HG02610 (cell line): ENCODE measurements at regions not wholly inside any gene's neighbourhood (a gene's known extent, or its start where the extent isn't known, plus 50 kb on each side); places are given as distances from the start of the nearest gene placed in this dataset.

ENCODE experiments used
- ATAC-seq: cut with Tn5 transposase; IDR thresholded peaks from one replicate; pipeline ENCODE4 v1.9.1; 2021; ENCODE audit warnings: mild to moderate bottlenecking, moderate library complexity; ENCODE audit not compliant: unreplicated experiment

DNA sequence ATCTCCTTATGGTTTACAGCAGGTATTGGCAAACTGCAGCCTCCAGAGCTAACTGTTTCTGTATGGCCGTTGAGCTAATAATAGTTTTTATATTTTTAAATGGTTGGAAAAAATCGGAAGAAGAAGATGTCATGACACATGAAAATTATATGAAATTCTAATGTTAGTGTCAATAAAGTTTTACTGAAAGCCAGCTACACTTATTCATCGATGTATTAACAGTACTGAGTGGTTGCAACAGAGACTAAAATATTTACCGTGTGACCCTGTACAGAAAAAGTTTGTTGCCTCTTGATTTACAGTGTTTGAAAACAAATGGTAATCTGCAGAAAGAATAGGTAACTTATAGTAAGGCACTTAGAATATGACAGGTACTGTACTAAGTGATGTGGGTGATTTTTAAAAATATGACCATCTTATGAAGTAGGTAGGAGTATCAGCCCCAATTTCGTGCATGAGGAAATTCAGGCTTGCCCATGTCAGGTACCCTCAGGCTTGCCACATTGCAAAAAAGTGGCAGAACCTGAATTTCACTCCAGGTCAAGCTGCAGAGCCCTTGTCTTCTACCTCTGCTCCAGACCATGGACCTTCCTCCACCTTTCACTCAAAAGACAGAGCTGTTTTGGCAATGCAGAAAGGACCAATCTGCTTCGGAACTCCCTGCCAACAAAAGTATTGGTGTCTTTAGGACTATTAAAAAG lies 311.9 kb upstream of the RUNX1 start:
- no peak for ATAC-seq

DNA sequence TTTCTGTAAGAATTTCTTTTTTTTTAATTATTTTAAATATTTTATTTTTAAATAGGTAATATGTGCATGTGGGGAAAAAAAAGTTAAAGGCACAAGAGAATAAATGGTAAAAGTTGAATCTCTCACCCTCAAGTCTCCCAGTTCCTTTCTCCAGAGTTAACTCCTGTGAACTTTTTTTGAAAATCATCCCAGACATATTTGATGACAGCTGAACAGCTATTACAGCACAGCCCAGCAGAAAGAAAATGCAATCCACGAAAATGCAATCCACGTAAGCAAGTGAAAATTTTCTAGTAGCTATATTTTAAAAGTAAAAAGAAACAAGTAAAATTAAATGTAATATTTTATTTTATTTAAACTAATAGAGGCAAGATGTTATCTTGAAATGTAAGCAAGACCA lies 310.0 kb upstream of the RUNX1 start:
- no peak for ATAC-seq

DNA sequence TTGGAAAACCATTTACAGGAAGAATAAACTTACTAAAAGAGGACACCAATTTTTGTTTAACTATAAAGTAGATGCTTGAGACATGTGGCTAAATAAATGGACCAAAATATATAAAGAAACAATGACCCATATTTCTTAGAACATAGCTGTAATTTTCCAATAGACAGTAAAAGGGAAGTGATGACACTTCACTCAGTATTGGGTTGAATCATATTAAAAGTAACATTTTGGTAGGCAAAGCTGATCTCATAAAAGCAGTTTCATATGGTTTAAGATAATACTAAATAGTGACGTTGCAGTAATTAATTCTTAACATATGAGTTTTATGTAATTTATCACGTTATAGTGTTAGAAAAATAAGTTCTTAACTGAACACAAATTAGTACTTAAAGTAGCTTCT lies 308.9 kb upstream of the RUNX1 start:
- no peak for ATAC-seq

DNA sequence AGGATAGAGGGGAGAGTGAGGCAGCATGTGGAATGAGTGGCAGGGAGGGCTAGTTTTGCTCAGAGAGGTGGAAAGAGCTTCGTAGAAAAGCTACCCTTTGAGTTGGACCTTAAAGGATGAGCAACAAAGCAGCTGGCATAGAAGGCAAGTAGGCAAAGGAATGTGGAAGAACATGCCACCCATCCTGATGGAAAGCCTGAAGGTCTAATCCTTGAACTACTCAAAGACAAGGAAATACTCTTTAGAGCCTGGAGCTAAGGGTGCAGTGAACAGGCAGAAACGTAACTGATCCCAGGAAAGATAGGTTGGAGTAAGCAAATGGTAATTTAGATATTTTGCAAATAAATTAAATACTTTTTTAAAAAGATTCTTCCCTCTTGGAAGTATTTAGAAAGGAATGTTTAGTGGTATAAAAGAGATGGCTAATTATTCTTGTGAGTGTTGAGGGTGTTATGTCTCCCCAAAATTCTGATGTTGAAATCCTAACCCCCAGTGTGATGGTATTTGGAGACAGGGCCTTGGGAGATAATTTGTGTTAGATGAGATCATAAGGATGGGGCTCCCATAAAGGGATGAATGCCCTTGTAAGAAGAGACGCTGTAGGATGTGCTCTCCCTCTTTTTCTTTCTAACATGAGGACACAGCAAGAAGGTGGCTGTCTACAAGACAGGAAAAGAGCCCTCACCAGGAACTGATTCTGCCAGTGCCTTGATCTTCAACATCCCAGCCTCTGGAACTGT lies 308.1 kb upstream of the RUNX1 start:
- no peak for ATAC-seq

DNA sequence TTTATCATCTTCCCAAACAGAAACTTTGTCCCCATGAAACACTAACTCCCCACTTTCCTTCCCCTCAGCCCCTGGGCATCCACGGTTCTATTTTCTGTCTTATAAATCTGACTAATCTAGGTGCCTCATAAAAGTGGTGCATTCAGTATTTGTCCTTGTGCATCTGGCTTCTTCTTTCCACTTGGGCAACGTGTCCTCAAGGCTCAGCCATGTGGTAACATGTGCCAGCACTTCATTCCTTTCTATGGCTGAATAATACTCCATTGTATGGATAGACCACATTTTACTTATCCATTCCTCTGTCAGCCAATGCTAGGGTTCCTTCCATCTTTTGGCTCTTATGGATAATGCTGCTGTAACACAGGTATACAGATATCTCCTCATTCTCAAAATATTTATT lies 305.0 kb upstream of the RUNX1 start:
- ATAC-seq, result no peak

DNA sequence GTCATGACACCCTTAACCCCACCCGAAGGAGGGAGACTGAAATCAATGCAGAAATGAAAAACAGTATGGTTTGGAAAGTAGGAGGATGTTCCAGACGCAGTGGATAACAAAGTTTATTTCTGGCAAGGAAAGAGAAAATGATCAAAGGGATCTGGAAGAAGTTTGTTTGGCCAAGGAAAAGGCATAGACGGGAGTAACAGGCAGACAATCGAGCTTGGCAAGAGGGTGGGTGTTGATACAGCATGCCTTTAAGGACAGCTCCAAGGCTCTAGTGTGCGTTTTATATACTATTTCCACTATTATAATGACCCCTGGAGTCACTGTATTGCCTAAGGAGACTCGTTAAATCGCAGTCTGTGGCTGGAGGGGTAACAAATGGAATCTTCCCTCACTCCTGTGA lies 303.7 kb upstream of the RUNX1 start:
- ATAC-seq, result no peak

DNA sequence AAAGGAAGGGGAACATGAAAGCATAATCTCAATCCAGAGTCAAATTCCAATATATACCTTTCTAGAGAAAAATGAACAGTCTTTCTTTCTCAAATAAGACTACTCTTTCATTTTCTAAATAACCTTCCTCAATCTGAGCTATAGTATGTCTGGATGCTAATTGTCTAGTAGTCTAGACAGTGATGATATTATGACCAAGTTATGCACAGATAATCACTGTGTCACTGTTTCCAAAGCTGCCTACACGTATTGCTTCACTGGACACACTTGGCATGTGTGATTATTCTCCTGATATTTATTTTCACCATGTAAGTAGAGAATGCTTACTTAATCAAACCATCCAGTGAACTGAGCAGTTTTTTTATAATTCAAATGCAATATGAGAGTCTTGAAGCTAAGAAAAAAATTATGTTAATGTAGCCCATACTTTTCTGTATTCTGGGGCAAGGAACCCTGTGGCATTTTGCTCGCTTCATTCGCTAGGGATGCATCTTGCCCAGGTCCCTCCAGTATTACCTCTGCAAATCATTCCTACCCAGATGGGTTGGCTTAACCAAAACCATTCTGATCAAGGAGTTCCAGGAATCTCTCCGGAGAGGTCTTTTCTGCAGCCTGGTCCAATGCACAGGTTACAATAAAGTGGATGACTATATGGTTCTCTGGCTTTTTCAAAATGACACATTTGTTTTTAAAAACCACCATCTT lies 303.1 kb upstream of the RUNX1 start:
- ATAC-seq, result no peak

DNA sequence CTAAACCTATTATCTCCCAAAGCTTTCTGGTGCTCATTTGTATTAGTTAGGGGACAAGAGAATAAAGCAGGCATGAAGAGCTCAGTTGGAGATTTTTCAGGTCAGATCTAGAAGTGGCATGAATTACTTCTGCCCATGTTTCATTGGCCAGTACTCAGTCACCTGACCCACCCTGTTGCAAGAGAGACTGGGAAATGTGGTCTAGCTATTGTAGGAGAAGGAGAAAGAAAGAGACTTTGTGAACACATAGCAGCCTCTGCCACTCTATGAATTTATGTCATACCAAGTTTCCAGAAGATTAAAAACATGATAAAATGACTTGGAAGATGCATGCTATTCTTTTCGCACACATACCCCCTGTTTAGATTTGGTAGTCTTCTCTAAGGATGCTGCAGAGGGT lies 302.3 kb upstream of the RUNX1 start:
- ATAC-seq, result no peak

DNA sequence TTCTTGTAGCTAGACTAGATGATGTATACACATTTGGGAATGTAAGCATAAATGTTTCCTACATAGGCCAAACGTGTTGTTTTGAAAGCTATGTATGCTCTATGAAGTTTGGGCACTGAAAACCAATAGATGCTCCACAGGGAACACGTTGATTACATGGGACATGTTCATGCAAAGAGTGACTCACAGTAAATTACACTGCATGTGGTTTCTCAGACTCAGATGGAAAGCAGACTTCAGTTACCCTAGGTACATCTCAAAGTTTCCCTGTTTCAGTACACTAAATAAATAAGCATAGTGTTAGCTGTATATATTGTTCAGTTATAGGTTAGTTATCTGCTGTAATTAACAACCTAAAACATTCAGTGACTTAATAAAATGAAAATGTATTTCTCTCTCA lies 301.9 kb upstream of the RUNX1 start:
- no peak for ATAC-seq

DNA sequence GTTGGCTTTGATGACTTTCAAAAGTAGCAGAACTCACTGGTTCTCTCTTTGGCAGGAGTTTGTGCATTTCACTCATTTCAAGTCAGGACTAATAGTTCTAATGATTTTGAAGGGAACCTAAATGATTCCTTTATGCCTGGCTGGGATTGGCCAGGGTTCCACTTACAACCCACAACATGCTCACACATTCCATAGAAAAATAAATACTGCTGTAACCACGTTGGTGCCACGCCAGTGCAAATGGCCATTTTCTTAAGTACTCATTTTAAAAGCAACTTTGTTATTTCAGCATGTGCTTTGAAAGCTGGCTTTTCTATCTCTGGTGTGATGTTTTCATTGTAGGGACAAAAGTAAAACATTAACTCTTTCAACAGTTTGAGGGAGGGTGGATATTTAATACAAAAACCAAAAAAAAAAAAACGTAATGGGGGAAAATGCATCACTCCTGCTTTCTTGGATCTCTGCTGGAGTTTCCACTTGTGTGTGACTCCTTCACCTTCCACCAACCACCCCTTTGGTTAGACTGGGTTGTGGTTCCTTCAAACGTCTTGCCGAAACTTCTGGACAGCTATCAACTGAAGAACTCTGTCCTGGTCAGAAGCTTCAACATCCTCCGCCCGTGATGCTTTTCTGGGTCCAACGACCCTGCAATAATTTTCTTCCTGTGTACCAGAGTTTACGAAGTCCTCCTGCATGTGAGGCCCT lies 300.4 kb upstream of the RUNX1 start:
- ATAC-seq, result no peak

DNA sequence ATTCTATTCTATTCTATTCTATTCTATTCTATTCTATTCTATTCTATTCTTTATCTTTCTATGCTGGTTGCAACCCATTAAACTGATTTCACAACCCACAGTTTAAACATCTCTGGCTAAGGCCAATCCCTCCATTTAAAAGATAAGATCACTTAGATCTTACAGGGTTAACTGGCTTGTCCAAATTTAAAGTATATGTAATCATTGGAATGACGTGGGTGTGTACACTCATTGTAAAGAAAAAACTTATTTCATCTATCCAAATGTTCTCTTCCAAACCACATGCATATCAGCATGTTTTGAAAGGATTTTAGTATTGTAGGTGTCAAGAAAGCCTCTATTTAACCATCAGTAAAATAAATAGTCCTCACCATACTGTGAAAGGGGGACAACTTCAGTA lies 299.6 kb upstream of the RUNX1 start:
- no peak for ATAC-seq

DNA sequence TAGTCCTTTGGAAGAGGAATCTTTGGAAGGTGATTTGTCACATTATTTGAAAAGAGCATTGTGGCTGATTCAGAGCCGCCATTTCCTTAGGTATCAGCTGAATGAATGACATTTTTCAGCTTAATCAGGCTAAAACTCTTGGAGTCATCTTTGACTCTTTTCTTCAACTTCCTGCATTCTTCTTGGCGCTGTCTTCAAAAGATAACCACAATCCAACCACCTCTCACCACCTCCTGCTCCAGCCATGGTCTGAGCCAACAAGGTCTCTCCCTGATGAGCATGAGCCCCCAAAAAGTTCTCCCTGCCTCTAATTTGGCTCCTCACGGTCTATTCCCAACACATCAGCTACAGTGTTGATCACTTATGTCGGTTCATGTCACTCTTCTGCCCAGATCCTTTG lies 297.6 kb upstream of the RUNX1 start:
- ATAC-seq, result no peak

DNA sequence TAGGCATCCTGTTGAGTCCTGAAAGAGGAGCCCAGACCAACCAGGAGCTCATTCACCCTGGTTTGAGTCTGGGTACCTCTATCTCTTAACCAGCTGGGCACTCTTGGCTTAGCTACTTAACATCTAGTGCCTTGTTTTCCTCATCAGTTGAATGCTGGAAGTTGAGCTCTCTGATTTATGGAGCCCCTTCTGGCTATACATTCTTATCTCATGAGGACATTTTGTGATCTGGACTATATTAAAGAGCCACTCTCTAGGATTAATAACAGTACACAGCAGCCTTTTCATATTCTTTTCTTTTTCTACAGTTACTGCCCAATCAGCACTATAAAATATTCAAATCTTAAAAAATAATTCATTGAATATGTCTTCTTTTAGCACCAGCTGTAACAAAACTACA lies 296.9 kb upstream of the RUNX1 start:
- no peak for ATAC-seq

DNA sequence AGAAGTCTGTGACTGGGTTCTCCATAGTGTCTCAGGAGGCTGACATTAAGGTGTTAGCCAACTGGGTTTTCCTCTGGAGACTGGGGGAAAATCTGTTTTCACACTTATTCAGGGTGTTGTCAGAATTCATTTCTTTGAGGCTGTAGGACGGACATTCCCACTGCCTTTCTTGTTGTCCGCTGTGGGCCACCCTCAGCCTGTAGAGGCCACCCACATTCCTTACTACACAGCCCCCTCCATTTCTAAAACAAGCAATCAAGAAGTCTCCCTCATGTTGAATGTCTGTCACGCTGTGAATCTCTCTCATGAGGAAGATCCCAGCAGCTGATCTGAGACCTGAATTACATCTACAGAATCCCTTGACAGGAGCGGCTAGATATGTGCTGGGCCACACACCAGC lies 295.5 kb upstream of the RUNX1 start:
- no peak for ATAC-seq

DNA sequence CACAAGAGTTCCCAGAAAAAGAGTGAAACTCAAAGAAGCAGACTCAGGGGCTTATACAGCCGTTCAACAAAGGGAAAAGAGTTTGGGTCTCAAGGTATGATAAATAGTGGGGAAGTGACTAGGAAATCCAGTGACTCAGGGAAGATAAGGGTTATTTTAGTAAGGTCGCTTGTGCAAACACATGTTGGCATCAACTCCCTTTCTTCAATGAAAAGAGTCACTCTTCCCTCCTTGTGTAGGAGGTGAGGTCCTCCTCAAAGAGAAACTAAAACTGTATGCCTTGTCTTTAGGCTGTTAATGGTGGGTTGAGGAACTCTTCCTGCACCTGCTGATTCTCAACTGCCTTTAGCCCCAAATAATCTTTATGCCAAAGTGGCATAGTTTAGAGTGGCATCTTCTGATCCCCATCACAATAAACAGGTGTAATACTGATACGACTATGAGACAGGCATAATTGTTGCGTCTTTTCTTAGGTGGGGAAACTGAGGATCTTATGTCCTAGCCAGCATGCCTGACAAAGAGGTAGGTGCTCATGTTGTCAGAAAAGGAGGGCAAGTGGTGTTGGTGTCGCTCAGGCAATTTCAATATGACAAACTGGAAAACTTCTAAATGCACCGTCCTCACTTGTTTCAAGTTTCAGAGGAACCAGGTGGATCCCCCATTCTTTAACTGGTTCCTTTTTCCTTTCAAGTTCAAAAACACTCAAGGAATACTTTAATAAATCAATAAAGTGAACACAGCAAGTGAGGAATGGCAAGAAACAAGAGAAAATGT lies 294.1 kb upstream of the RUNX1 start:
- ATAC-seq, result no peak

DNA sequence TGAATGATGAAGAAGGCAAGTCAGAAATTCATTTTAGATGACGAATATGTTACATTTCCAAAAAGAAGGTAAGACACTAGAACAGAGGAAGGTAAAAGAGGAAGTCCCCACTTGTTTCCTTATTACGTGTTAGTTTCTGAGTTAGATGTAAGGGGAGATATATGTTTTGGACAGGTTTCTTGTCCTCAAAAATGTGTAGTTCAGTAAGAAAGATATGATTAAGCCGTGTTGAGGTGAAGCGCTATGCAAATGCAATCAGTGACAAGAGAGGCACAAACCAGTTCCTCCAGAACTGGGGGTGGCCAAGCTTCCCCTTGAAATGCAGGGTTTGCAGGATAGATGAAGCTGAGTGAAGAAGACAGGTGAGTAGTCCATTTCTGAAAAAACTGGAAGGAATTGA lies 293.3 kb upstream of the RUNX1 start:
- peak; percentile 85 for ATAC-seq

DNA sequence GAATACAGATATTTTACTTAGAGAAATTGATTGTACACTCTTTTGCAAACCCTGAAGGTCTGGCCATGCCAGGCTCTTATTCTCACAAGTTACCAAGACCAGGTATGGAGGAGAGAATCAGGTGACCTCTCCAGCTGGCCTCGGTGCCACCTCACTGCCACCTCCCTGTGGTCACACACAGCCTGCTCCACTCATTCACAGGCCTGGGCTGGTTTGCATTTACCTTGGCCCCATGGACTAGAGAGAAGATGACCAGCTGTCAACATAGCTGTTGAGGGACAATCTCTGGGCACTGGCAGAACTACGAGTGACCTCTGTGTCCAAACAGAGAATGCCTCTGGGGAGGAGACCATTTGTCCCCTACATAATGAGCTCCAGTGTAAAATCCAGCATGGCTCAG lies 291.2 kb upstream of the RUNX1 start:
- ATAC-seq, result no peak

DNA sequence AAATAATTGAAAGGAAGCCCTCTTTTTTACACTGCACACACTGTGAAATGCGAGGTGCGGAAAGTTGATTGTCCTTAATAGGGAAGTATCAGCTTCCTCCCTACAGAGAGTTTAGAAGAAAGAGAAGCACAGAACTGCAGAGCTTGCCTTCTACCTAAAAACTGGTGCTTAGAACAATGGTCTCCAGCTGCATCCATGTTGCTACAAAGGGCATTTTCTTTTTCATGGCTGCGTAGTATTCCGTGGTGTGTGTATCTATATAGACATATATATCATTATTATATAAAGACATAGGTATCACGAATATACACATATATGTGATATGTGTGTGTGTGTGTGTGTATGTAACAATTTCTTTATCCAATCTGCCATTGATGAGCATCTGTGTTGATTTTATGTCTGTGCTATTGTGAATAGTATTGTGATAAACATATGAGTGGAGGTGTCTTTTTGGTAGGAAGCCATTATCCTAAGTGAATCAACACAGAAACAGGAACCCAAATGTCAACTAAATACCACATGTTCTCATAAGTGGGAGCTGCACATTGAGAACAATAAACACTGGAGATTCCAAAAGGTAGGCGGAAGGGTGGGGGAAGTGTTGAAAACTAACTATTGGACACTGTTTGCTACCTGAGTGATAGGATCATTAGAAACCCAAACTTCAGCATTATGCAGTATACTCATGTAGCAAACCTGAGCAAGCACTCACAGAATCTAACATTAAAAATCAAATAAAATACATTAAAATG lies 290.0 kb upstream of the RUNX1 start:
- ATAC-seq, result no peak

DNA sequence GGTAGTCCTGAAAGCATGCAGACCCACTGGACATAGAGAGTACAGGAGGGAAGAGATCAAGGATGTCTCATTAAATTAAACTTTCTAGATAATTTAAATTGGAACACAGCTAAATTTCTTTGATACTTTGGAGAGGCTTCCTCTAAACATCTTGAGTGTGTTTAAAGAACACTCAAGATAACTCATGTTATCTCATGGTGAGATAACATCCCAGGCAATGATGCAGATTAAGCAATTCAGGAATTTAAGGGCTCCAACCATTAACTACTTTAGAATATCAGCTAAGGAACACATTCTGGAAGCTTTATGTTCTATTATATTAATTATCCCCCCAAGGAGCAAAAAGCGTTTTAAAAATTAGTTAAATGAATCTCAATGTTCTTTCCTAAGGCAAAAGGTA lies 289.2 kb upstream of the RUNX1 start:
- no peak for ATAC-seq

DNA sequence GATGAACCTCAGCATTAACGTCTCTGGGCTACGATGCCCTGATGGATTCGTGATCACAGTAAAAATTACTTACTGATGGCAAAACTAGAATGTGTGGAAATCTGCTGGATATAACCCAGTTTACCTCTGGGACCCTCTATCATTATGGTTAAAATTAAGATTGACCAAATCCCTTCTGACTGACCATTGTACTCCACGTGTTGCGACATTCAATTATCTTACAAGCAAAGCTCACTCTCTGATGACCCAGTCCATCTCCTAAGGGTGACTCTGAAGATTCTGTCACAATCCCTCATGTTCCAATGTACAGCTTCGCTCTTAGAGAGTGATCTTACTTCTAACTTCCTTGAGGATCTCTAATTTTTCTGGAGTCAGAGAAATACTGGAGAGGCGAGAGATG lies 288.5 kb upstream of the RUNX1 start:
- ATAC-seq, result no peak
